ENCODE measurements at regions not wholly inside any gene's neighbourhood (a gene's known extent, or its start where the extent isn't known, plus 50 kb on each side); places are given as distances from the start of the nearest gene placed in this dataset.

DNA sequence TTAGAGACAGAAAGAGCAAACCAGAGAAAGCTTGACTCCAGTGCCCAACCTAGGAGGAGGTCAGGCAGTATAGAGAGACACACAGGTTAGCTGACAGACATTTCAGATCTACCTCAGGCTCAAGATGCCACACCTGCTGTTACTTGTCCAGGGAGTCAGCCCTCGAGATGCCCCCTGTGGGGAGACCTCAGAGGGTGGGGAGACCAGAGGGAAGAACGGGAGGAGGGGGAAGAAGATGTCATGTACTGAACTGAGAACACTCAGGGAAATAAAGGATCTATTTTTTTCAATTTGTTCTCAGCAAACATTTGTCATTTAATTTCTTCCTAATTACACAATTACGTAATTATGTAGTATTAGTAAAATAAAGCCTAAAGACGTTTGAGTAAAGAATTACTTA is 196.3 kb upstream of the CADM1 start:
- Histone ChIP-seq H3K27me3 (ENCODE audit: insufficient read depth, low read length) (no peaks in the 10 kb centered on the region), H3K79me2 (ENCODE audit: insufficient read depth, low read length) (no peaks in the 10 kb centered on the region), H3K9me3 (ENCODE audit: low read length) (no peaks in the 10 kb centered on the region), H3K27ac (ENCODE audit: low read depth, low read length, poor library complexity, severe bottlenecking) (no peak overlapping the region), H3K9me2 (ENCODE audit: low read depth, low read length) (no peaks in the 10 kb centered on the region), H3F3A (ENCODE audit: insufficient read depth, low read length) (no peaks in the 10 kb centered on the region), H4K20me1 (ENCODE audit: insufficient read depth, low read length) (no peaks in the 10 kb centered on the region), H3K9ac (ENCODE audit: low read length) (no peak overlapping the region), H3K4me2 (ENCODE audit: low read length) (no peak overlapping the region), H3K4me1 (ENCODE audit: insufficient read depth, low read length, severe bottlenecking) (no peaks in the 10 kb centered on the region), H2AFZ (ENCODE audit: low read length) (no peak overlapping the region), H3K36me3 (ENCODE audit: insufficient read depth, low read length) (no peaks in the 10 kb centered on the region), H3K4me3 (ENCODE audit: low read depth, low read length, poor library complexity, severe bottlenecking) (no peak overlapping the region)
- no peak for TF ChIP-seq EZH2 (IDR thresholded peaks at IDR 0.05; ENCODE audit: borderline replicate concordance, low read length)
- TF ChIP-seq, protein P1, sequence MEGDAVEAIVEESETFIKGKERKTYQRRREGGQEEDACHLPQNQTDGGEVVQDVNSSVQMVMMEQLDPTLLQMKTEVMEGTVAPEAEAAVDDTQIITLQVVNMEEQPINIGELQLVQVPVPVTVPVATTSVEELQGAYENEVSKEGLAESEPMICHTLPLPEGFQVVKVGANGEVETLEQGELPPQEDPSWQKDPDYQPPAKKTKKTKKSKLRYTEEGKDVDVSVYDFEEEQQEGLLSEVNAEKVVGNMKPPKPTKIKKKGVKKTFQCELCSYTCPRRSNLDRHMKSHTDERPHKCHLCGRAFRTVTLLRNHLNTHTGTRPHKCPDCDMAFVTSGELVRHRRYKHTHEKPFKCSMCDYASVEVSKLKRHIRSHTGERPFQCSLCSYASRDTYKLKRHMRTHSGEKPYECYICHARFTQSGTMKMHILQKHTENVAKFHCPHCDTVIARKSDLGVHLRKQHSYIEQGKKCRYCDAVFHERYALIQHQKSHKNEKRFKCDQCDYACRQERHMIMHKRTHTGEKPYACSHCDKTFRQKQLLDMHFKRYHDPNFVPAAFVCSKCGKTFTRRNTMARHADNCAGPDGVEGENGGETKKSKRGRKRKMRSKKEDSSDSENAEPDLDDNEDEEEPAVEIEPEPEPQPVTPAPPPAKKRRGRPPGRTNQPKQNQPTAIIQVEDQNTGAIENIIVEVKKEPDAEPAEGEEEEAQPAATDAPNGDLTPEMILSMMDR (IDR thresholded peaks at IDR 0.05; ENCODE audit: low read length): no peak

DNA sequence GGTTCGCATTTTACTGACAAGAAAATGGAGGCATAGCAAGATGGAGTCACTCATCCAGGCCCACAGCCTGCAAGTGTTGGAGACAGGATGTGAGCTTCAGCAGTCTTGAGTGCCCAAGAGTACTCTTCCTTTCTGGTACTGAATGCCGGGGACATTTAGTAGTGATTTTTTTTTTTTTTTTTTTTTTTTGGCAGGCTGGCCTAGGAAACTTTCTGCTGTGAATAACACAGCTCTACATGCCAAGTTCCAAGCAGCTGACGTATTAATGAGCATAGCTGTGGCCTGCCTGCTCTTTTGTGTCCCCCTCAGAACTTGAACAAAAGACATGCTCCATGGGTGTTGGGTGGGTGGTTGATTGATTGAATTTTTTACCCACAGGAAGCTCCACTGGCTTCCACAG is 195.5 kb upstream of the CADM1 start:
- Histone ChIP-seq H3K27ac (ENCODE audit: low read depth, low read length, poor library complexity, severe bottlenecking) (no peak overlapping the region), H3K9me2 (ENCODE audit: low read depth, low read length) (no peaks in the 10 kb centered on the region), H3K4me3 (ENCODE audit: low read depth, low read length, poor library complexity, severe bottlenecking) (no peak overlapping the region), H3K9ac (ENCODE audit: low read length) (no peak overlapping the region), H2AFZ (ENCODE audit: low read length) (no peak overlapping the region), H3K36me3 (ENCODE audit: insufficient read depth, low read length) (no peaks in the 10 kb centered on the region), H3K4me1 (ENCODE audit: insufficient read depth, low read length, severe bottlenecking) (no peaks in the 10 kb centered on the region), H3K79me2 (ENCODE audit: insufficient read depth, low read length) (no peaks in the 10 kb centered on the region), H4K20me1 (ENCODE audit: insufficient read depth, low read length) (no peaks in the 10 kb centered on the region), H3K9me3 (ENCODE audit: low read length) (no peaks in the 10 kb centered on the region), H3F3A (ENCODE audit: insufficient read depth, low read length) (no peaks in the 10 kb centered on the region), H3K4me2 (ENCODE audit: low read length) (no peak overlapping the region), H3K27me3 (ENCODE audit: insufficient read depth, low read length) (no peaks in the 10 kb centered on the region)
- TF ChIP-seq, protein P1 (IDR thresholded peaks at IDR 0.05; ENCODE audit: low read length): no peak
- no peak for TF ChIP-seq EZH2 (IDR thresholded peaks at IDR 0.05; ENCODE audit: borderline replicate concordance, low read length)

DNA sequence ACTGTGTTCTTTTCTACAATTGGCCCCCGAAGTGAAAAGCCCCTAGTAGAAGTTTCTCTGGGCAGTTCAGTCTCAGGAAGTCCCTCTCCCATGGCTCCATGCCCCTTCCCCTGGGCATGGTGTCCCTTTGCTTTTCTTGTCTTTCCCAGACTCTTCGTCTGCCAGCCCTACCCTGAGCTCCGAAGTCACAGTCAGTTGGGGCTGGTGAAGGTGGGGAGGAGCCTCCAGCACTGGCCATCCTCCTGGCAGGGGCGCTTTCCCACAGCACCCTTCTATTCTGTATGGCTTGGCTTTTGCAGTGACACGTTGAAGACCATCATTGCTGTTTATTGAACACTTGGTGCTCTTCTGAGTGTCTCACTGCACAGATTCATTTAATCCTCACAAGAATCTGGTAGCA is 195.1 kb upstream of the CADM1 start:
- H3K4me1 ChIP-seq (ENCODE audit: insufficient read depth, low read length, severe bottlenecking): no peaks in the 10 kb centered on the region
- H3K79me2 ChIP-seq (ENCODE audit: insufficient read depth, low read length): no peaks in the 10 kb centered on the region
- H3K27ac ChIP-seq (ENCODE audit: low read depth, low read length, poor library complexity, severe bottlenecking): no peak overlapping the region
- H3K36me3 ChIP-seq (ENCODE audit: insufficient read depth, low read length): no peaks in the 10 kb centered on the region
- H3K27me3 ChIP-seq (ENCODE audit: insufficient read depth, low read length): no peaks in the 10 kb centered on the region
- no peak overlapping the region for H3K4me3 ChIP-seq (ENCODE audit: low read depth, low read length, poor library complexity, severe bottlenecking)
- no peaks in the 10 kb centered on the region for H3K9me2 ChIP-seq (ENCODE audit: low read depth, low read length)
- H3K9ac ChIP-seq (ENCODE audit: low read length): no peak overlapping the region
- no peaks in the 10 kb centered on the region for H3F3A ChIP-seq (ENCODE audit: insufficient read depth, low read length)
- H4K20me1 ChIP-seq (ENCODE audit: insufficient read depth, low read length): no peaks in the 10 kb centered on the region
- H3K4me2 ChIP-seq (ENCODE audit: low read length): no peak overlapping the region
- H3K9me3 ChIP-seq (ENCODE audit: low read length): no peaks in the 10 kb centered on the region
- no peak overlapping the region for H2AFZ ChIP-seq (ENCODE audit: low read length)
- TF ChIP-seq, protein P1 (IDR thresholded peaks at IDR 0.05; ENCODE audit: low read length): no peak

Data from OCI-LY1 (cell line).